DMS153 treated with DMSO at 0.1 percent for 48 hours (cell line): ENCODE measurements at regions not wholly inside any gene's neighbourhood (a gene's known extent, or its start where the extent isn't known, plus 50 kb on each side); places are given as distances from the start of the nearest gene placed in this dataset.

Experiments
- DNase-seq: peaks from one replicate; lab custom pipeline; 2025; ENCODE audit not compliant: unreplicated experiment; lab: John Stamatoyannopoulos, UW

- no peak for DNase-seq
Measured at GRCh38 chr4:71691416-71692073, 92.3 kb downstream of the GC start.

- no peak for DNase-seq
Measured at GRCh38 chr4:71689822-71690221, 94.1 kb downstream of the GC start.

- no peak for DNase-seq
Measured at GRCh38 chr4:71687056-71687455, 96.8 kb downstream of the GC start.

- DNase-seq, result no peak
Measured at GRCh38 chr4:71685975-71686374, 97.9 kb downstream of the GC start.

GRCh38 chr4:71683309-71683708 is 100.6 kb downstream of the GC start:
- no peak for DNase-seq

- DNase-seq, result no peak
Measured at GRCh38 chr4:71680706-71681105, 103.2 kb downstream of the GC start.

GRCh38 chr4:71677568-71677967 is 106.3 kb downstream of the GC start:
- DNase-seq, result no peak

GRCh38 chr4:71669291-71669690 is 114.6 kb downstream of the GC start:
- no peak for DNase-seq

- no peak for DNase-seq
Measured at GRCh38 chr4:71665358-71665757, 118.5 kb downstream of the GC start.

- DNase-seq, result no peak
Measured at GRCh38 chr4:71664366-71664765, 119.5 kb downstream of the GC start.

GRCh38 chr4:71663780-71664179 is 120.1 kb downstream of the GC start:
- DNase-seq, result no peak

- no peak for DNase-seq
Measured at GRCh38 chr4:71659979-71660378, 123.9 kb downstream of the GC start.

GRCh38 chr4:71648923-71649322 is 135.0 kb downstream of the GC start:
- DNase-seq, result no peak

- DNase-seq, result no peak
Measured at GRCh38 chr4:71648448-71648847, 135.4 kb downstream of the GC start.

- no peak for DNase-seq
Measured at GRCh38 chr4:71639380-71639779, 144.5 kb downstream of the GC start.

- peak; percentile 7 for DNase-seq
Measured at GRCh38 chr4:71635139-71635748, 148.6 kb downstream of the GC start.

GRCh38 chr4:71634364-71634763 is 149.5 kb downstream of the GC start:
- DNase-seq, result no peak

- no peak for DNase-seq
Measured at GRCh38 chr4:71630803-71631202, 153.1 kb downstream of the GC start.

- DNase-seq, result no peak
Measured at GRCh38 chr4:71625005-71625404, 158.9 kb downstream of the GC start.
